Lung microvascular endothelial cell (primary cell): ENCODE measurements at regions not wholly inside any gene's neighbourhood (a gene's known extent, or its start where the extent isn't known, plus 50 kb on each side); places are given as distances from the start of the nearest gene placed in this dataset.

Source experiments
- DNase-seq, 2 donors: peaks; one replicate each; pipeline versions ENCODE4 v3.0.0 to v3.0.0-alpha.2; 2010; ENCODE audit warnings: low read depth in 2 of 2

DNA sequence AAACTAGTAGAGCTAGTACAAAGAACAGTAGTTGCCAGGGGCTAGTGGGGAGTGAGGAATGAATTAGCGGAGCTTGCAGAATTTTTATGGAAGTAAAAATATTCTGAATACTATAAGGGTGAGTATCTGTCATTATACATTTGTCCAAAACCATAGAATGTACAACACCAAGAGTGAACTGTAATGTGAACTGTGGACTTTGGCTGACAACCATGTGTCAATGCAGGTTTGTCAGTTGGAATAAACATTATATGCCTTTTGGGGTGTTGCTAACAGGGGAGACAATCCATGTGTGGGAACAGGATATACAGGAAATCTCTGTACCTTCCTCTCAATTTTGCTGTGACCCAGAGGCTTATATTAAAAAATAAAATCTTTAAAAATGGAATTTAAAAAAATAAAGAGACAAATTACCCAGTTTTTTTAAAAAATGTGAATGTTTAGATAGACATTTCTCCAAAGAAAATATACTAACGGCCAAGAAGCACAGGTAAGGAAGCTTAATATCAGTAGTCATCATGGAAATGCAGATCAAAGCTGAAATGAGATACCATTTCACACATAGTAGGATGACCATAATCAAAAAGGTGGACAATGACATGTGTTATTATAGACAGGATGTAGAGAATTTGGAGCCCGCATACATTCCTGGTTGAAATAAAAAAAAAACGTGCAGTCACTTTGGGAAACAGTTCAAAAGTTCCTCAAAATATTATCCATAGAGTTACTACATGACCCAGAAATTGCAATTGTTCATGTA lies 899.8 kb downstream of the RAB28 start:
- peak in 1 of 2 donors; percentile 98 for DNase-seq

- peak in 1 of 2 donors; percentile 97 for DNase-seq
These were observed 900.9 kb downstream of the RAB28 start for GRCh38 chr4:12583275-12583674.

DNA sequence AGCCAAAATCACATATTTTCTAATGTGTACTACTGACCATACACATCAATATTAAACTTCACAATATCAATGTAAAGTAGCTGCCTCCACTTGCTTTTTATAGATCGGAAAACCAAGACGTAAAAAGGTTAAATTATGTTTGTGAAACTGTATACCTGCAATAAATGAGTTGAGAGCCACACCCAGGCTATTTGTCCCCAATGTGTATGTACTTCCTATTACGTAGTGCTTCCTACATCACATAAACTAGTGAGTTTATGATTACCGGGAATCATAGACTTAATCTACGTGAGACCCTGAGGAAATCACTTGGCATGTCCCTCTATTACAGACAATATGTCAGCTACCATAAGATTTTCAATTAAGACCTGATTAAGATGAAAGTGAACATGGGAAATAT lies 903.4 kb downstream of the RAB28 start:
- DNase-seq: no peak

- DNase-seq: peak in 1 of 2 donors; percentile 90
These were observed 905.0 kb downstream of the RAB28 start for GRCh38 chr4:12579172-12579571.

DNA sequence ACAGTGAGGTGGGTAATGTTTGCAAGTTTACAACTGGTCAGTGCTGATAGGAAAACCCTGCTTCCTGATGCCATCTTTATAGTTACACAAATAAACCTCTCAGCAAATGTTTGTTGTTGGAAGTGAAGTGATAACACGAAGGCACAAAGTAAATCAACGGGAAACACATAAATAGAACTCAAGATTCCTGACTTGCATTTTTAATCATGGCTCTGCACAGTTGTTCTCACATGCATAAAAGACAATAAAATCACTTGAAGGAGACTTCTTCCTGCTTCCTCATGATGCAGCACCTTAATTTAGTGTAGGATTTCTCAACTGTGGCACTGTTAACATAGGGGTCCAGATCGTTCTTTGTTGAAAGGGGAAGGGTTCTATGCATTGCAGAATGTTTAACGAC lies 907.7 kb downstream of the RAB28 start:
- DNase-seq: peak in 1 of 2 donors; percentile 70

DNA sequence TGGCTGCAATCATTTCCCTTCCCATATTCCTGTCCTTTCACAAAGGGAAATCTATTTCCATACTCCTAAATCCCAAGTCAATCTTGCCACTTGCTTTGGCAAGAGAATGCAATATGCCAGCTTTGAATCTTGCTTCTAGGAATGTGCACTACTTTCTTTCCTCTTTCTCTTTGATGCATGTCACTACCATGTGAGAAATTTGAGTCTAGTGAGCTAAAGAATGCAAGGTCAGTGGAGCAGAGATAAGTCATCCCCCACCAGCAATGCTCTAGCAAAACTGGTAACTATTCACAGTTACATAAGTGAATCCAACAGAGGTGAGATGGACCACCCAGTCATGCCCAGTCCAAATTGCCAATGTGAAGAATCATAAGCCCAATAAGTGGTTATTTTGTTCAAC lies 910.4 kb downstream of the RAB28 start:
- no peak for DNase-seq

DNA sequence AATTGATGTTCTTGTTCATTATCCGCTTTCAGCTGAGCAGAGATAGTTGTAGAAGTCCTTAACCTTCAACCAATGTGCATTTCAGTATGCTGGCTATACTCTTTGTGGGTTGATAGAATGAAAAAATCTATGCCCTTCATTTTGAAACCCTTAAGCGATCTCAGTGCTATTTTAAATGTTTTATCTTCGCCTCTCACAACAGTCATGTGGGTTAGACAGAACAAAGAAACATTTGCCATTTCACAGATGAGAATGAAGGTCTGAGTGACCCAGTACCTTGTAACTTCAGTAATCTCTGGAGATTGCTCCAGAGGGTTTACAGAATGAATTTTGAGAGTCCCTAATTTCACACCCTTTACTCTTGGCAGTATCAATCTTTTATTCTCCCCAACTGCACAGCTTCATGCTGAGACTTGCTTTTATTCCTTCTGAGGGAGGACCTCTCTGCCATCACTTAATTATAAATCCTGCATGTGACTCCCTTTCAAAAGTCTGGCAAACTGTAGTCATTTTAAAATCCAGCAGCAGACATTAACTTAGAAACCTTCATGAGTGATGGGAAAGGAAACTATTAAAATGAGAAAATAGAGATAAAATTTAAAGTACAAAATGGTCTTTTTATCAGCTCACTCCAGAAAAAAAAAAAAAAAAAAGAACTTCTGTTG lies 921.5 kb downstream of the RAB28 start:
- peak in 1 of 2 donors; percentile 37 for DNase-seq

- DNase-seq: peak in 1 of 2 donors; percentile 89
These were observed 922.1 kb downstream of the RAB28 start for GRCh38 chr4:12562021-12562420.

DNA sequence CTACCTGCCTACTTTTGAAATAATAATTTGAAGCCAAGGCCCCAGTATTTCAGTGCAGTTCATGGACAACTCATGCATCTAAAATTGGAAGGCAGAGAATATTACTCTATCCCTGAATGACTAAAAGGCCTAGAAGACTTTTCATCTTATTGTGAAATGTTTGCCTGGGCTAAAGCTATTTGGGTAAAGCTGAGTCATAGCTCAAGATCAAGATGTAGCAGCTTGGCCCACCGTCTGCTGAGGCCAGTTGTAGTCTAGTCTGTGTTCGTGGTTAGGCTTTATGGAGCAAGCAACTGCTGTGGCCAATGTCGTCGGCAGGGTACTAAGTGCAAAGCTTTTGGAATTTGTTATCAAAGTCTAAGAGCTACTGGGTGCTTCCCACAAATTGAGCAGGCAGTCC lies 929.1 kb downstream of the RAB28 start:
- no peak for DNase-seq

- peak in 1 of 2 donors; percentile 20 for DNase-seq
These were observed 935.5 kb downstream of the RAB28 start for GRCh38 chr4:12548678-12549077.

- no peak for DNase-seq
These were observed 938.3 kb downstream of the RAB28 start for GRCh38 chr4:12545812-12546211.

DNA sequence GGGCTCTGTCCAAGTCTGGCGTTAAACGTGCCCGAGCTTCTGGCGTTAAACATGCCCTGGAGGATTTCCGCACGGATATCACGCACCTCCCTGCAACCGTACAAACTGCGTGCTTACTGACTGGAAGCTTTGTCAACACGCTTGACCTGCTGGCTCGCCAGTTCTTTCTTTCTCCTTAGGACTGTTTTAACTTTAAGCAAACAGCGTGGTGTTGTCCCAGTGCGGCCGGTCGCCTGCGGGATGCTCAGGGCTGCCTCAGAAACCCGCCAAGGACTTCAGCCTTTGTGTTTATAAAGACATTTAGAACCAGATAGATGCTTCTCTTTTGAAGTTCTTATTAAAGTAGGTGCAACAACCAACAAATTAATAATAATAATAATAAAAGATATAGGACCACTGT lies 946.0 kb downstream of the RAB28 start:
- no peak for DNase-seq

GRCh38 chr4:12534684-12535083 lies 949.5 kb downstream of the RAB28 start:
- DNase-seq: no peak

DNA sequence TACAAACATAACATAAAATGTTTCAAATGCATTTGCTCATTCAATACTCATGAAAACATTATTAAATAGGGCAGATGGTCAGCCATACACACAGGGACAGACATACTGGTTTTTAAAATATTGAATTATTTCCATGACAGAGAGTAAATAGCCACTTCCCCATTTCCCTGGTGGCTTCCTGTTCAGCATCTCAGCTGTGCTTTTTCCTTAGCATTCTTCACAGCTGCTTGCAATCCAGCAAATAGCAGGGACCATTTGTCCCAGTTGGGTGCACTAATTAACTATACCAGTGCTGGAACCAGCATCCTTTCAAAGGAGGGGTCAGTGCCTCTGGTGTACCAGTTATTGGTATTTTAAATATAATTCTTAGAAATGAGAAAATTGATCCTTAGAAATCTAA lies 964.7 kb downstream of the RAB28 start:
- no peak for DNase-seq

DNA sequence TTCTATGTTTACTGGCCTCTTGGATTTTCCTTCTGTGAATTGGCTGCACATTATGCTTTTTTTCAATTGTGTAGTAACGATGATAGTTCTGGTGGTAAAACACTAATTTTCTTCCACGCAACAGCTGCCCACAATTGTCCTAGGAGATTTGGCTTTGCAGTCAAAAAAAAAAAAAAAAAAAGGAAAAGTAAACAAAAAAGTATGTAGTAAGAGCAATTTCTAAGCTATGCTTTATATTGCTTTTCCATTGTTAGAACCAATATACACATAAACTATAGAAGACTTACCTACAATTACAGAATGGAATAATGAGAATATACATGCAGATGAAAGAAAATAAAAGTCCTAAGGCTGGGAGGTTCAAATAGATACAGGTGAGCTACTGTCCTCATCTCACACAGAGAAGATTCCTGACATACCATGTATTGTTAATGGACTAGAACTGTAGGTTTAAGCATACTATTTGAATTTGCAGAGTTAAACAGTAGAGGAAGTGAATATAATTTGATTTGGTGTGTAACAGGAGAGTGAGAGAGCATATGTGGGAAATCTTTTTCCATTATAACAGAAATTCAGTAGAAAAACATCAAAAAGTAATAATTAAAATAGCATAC lies 976.2 kb downstream of the RAB28 start:
- DNase-seq: no peak

DNA sequence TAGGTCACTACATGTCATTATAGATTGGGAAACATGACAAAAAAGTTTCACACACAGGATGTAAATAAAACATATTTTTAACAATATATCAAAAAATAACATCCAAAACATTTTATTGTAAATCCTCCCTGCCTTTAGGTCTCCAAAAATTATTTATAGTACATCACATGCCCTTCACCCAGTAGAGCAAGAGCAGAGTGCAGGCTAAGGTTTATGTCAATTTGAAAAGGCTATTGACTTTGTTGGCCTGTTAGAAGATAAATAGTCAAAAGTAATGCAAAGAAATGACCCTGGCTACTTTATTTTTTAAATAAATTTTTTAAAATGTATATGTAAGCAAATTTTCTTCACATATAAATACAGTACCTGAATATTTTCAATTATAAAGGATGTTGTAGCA lies 983.7 kb downstream of the RAB28 start:
- no peak for DNase-seq

DNA sequence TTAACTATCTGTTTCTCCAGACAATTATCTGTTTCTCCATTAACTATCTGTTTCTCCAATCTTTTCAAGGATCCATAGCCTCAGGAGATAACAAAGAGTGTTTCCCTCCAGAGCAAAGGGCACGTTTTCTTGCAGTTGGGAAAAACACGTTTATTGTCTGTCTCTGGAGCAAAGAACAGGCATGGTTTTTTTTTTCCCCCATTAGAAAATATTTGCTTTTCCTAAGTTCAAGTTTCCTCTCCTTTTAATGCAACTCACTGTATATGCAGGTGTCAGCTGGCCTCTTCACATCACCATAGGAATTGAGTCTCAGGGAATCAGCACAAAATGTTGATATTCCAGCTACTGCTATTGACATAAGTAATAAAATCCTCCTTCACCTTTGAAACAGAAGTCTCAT lies 984.4 kb downstream of the RAB28 start:
- no peak for DNase-seq

DNA sequence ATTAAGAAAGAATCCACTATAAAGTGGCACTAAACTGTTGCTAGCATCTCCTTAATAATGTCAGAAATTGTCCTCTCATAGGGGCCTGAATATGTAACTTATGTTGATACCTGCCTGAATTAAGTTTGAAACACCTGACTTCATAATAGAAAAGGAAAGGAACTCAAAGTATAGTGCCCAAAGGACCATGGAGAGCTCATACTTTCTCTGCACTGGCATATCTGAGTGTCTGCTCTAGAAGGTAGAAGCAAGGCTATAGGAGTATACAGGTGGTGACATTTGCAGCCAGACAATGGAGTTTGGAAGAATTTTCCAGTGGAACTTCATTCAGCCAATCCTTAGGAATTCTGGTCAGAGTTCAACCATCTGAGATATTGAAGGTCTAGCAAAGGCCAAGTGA lies 988.9 kb downstream of the RAB28 start:
- no peak for DNase-seq

DNA sequence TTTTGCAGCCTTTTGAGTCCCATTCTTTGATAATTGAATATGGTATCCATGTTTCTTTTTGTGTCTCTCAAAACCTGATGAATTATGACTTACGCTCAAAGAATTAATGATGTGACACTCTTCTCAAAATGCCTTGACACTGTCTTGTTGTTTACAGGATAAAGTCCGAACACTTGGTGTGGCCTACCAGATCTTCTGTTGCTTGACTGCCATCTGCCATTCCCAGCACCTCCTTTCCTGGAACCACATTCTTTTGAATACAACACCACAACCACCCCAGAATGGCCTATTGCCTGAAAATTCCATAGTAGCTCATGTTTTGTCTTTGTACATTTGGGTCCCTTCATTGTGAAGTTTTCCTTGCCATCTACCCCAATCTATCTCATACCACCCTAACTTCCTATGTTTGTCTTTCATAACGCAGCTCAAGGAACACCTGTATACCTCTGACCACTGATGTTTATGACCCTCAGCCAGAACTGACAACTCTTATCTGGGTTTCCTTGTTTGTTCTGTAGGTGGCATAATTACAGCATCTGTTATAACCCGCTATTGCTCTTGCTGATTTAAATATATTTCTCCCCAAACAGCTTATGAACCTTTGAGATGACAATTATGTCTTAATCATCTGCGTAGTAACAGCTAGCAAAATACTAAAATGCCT lies 991.3 kb downstream of the RAB28 start:
- DNase-seq: no peak

- DNase-seq: no peak
These were observed 995.5 kb downstream of the RAB28 start for GRCh38 chr4:12488672-12489071.

GRCh38 chr4:12487000-12487399 lies 997.1 kb downstream of the RAB28 start:
- DNase-seq: no peak

DNA sequence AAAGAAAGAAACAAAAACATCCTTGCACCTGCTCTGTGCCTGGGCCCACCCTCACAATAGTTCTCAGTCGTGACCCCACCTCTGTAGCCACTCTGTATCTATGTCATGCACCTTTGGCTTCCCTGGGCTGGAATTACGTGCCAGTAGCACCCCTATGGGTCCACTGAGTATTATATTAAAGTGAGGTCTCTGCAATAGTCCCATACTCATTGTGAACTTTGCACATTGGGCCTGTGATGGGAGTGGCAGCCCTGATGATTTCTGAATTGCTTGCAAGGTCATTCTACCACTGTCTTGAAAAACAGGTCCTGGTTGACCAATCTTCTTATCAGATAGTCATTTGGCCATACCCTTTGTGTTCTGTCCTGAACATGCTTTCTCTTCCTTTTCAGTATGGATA lies 1012.1 kb downstream of the RAB28 start:
- DNase-seq: no peak
